Activated CD8-positive, alpha-beta memory T cell treated with anti-CD3 and anti-CD28 coated beads, Interleukin-2, amount 50 U/mL, for 1 hour (primary cell): ENCODE measurements at regions not wholly inside any gene's neighbourhood (a gene's known extent, or its start where the extent isn't known, plus 50 kb on each side); places are given as distances from the start of the nearest gene placed in this dataset.

Source experiments
- DNase-seq: peaks from one replicate; pipeline ENCODE4 v3.0.0-alpha.2; 2020; ENCODE audit errors: extremely low read depth

- DNase-seq = peak; percentile 17
Measured at GRCh38 chr10:129035052-129035827, 431.8 kb upstream of the MGMT start.

GRCh38 chr10:129038522-129038921, 428.5 kb upstream of the MGMT start:
- DNase-seq = no peak

- no peak for DNase-seq
Measured at GRCh38 chr10:129039406-129040370, 427.4 kb upstream of the MGMT start.

- DNase-seq = no peak
Measured at GRCh38 chr10:129040377-129040776, 426.7 kb upstream of the MGMT start.

- DNase-seq = no peak
Measured at GRCh38 chr10:129041916-129042315, 425.1 kb upstream of the MGMT start.

- no peak for DNase-seq
Measured at GRCh38 chr10:129042776-129043595, 424.1 kb upstream of the MGMT start.

GRCh38 chr10:129043691-129044090, 423.4 kb upstream of the MGMT start:
- DNase-seq = no peak

- no peak for DNase-seq
Measured at GRCh38 chr10:129045599-129045998, 421.4 kb upstream of the MGMT start.

GRCh38 chr10:129046065-129046681, 420.9 kb upstream of the MGMT start:
- DNase-seq = no peak

- no peak for DNase-seq
Measured at GRCh38 chr10:129046962-129047361, 420.1 kb upstream of the MGMT start.

- no peak for DNase-seq
Measured at GRCh38 chr10:129047600-129047999, 419.4 kb upstream of the MGMT start.

- no peak for DNase-seq
Measured at GRCh38 chr10:129048513-129048912, 418.5 kb upstream of the MGMT start.

- DNase-seq = no peak
Measured at GRCh38 chr10:129049501-129049900, 417.5 kb upstream of the MGMT start.

GRCh38 chr10:129055225-129055624, 411.8 kb upstream of the MGMT start:
- no peak for DNase-seq

GRCh38 chr10:129055986-129056385, 411.1 kb upstream of the MGMT start:
- DNase-seq = no peak

- DNase-seq = no peak
Measured at GRCh38 chr10:129056734-129057689, 410.0 kb upstream of the MGMT start.

- no peak for DNase-seq
Measured at GRCh38 chr10:129057856-129058663, 409.0 kb upstream of the MGMT start.

- no peak for DNase-seq
Measured at GRCh38 chr10:129058664-129059155, 408.3 kb upstream of the MGMT start.

GRCh38 chr10:129059977-129060376, 407.1 kb upstream of the MGMT start:
- no peak for DNase-seq
